PC-9 (cell line): ENCODE measurements at regions not wholly inside any gene's neighbourhood (a gene's known extent, or its start where the extent isn't known, plus 50 kb on each side); places are given as distances from the start of the nearest gene placed in this dataset.

Experiments
- BruUV-seq: library from RNA; stranded (reverse); fragments of 400-500 nt; replicated peaks from 2 replicates; lab custom pipeline; 2021; lab: Mats Ljungman, UMichigan
- CTCF ChIA-PET: fragments of 300-600 bp; sonication (Branson Sonifier 250); formaldehyde crosslinking; loops from one replicate; lab custom pipeline; 2022; ENCODE audit warnings: antibody characterized with exemption; lab: Charles Lee
- POLR2A ChIA-PET: fragments of 300-600 bp; sonication (Branson Sonifier 250); formaldehyde crosslinking; loops from one replicate; lab custom pipeline; 2022; ENCODE audit warnings: antibody characterized with exemption; ENCODE audit not compliant: unreplicated experiment; lab: Charles Lee
- DNase-seq, 2 experiments: peaks; one replicate each; pipeline versions ENCODE4 v3.0.0 to v3.0.0-alpha.2; 2015 to 2022; ENCODE audit warnings: mixed read lengths in 1 of 2
- H2AFZ ChIP-seq: fragments of 200-600 bp; sonication (generic); 2 replicates; pipeline ENCODE4 v1.8.1; 2017; ENCODE audit warnings: antibody characterized with exemption
- H3F3A ChIP-seq: fragments of 200-600 bp; sonication (generic); 2 replicates; pipeline ENCODE4 v1.8.1; 2017; ENCODE audit warnings: antibody characterized with exemption, mild to moderate bottlenecking, low read depth; ENCODE audit not compliant: insufficient read depth
- H3K27ac ChIP-seq: fragments of 200-600 bp; sonication (generic); 2 replicates; pipeline ENCODE4 v1.6.1; 2016; ENCODE audit warnings: mixed run types
- H3K27me3 ChIP-seq: fragments of 200-600 bp; sonication (generic); 2 replicates; pipeline ENCODE4 v1.6.1; 2016; ENCODE audit warnings: low read depth, mixed run types; ENCODE audit not compliant: insufficient read depth
- H3K36me3 ChIP-seq: fragments of 200-600 bp; sonication (generic); 2 replicates; pipeline ENCODE4 v1.6.1; 2016; ENCODE audit warnings: low read depth, mixed run types
- H3K4me1 ChIP-seq: fragments of 200-600 bp; sonication (generic); replicated peaks from 2 replicates; pipeline ENCODE4 v1.6.1; 2016; ENCODE audit warnings: mixed run types; ENCODE audit not compliant: insufficient read depth
- H3K4me2 ChIP-seq: fragments of 200-600 bp; sonication (generic); 2 replicates; pipeline ENCODE4 v1.6.1; 2017; ENCODE audit warnings: mixed run types
- H3K4me3 ChIP-seq: fragments of 200-600 bp; sonication (generic); 2 replicates; pipeline ENCODE4 v1.6.1; 2016; ENCODE audit warnings: mixed run types
- H3K79me2 ChIP-seq: fragments of 200-600 bp; sonication (generic); 2 replicates; pipeline ENCODE4 v1.6.1; 2017; ENCODE audit warnings: low read depth, mixed run types
- H3K9me2 ChIP-seq: fragments of 200-600 bp; sonication (generic); 2 replicates; pipeline ENCODE4 v1.8.1; 2017; ENCODE audit warnings: mild to moderate bottlenecking; ENCODE audit not compliant: insufficient read depth
- H3K9me3 ChIP-seq: fragments of 200-600 bp; sonication (generic); 2 replicates; pipeline ENCODE4 v1.8.1; 2016; ENCODE audit warnings: low read depth; ENCODE audit not compliant: insufficient read depth
- H4K20me1 ChIP-seq: fragments of 200-600 bp; sonication (generic); 2 replicates; pipeline ENCODE4 v1.8.1; 2017; ENCODE audit not compliant: insufficient read depth
- EZH2 ChIP-seq: fragments of 200-600 bp; sonication (generic); IDR thresholded peaks from 2 replicates; pipeline ENCODE4 v1.8.0; 2017; ENCODE audit warnings: antibody characterized with exemption, low read depth
- intact Hi-C: fragments of 100-400 bp; cut with micrococcal nuclease; formaldehyde crosslinking; loops from one replicate; pipeline ENCODE4 v1.10.0; 2022; ENCODE audit not compliant: unreplicated experiment
- TF ChIP-seq, protein P1 (sequence below): fragments of 200-600 bp; sonication (generic); conservative IDR thresholded peaks from 2 replicates; pipeline ENCODE4 v1.6.1; 2017; ENCODE audit warnings: mixed run types, antibody characterized with exemption, mild to moderate bottlenecking, moderate library complexity

DNA sequence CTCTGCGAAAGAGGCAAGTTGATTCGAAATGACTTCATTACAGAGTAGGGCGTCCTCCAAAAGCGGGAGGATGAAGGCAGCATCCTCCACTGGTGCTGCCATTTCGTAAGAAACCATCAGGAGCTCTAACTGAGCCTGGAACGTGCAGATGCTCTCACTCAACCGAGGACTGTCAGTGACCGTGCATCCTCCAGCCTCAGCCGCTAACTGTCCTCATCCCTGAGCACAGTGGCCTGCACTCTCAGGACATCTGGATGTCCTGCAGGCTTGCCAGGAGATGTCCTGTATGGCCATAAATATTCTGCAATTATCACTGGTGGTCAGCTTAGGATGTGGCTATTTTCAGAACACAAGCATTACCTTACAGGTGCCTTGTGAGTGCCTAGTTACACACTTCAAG lies 107.1 kb upstream of the ADRA2C start:
- intact Hi-C loops, result no loop called here
- Histone ChIP-seq H4K20me1 (no peaks in the 10 kb centered on the region), H3K9me2 (no peaks in the 10 kb centered on the region), H3K4me2 (no peak overlapping the region), H2AFZ (no peak overlapping the region), H3K4me1 (no peaks in the 10 kb centered on the region), H3K9me3 (no peaks in the 10 kb centered on the region), H3K27ac (no peak overlapping the region), H3K4me3 (no peak overlapping the region), H3F3A (no peaks in the 10 kb centered on the region), H3K79me2 (no peaks in the 10 kb centered on the region), H3K27me3 (peaks cover 98% of the 10 kb centered on the region), H3K36me3 (no peaks in the 10 kb centered on the region)
- TF ChIP-seq EZH2, result no peak
- TF ChIP-seq, protein P1, sequence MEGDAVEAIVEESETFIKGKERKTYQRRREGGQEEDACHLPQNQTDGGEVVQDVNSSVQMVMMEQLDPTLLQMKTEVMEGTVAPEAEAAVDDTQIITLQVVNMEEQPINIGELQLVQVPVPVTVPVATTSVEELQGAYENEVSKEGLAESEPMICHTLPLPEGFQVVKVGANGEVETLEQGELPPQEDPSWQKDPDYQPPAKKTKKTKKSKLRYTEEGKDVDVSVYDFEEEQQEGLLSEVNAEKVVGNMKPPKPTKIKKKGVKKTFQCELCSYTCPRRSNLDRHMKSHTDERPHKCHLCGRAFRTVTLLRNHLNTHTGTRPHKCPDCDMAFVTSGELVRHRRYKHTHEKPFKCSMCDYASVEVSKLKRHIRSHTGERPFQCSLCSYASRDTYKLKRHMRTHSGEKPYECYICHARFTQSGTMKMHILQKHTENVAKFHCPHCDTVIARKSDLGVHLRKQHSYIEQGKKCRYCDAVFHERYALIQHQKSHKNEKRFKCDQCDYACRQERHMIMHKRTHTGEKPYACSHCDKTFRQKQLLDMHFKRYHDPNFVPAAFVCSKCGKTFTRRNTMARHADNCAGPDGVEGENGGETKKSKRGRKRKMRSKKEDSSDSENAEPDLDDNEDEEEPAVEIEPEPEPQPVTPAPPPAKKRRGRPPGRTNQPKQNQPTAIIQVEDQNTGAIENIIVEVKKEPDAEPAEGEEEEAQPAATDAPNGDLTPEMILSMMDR, result no peak
- DNase-seq, result no peak
- no TSS peak for BruUV-seq
- ChIA-PET POLR2A (no interaction called here), CTCF (no interaction called here)

DNA sequence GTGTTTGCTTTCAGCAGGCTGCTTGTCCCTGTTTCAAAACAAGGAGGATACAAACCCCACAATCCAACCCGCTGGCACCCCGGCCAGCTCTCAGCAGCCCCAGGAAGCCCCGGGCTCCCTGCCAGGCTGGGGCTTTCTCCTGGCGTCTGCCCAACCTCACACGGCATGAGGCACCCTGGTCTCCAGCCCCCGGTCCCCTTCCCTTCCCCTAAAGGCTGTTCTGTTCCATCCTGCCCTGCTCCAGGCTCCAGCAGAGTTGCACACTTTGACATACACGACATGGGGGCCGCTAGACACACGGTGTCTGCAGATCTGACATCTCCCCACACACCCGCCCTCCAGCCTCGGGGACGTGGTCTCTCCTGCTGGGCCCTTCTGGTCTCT lies 107.7 kb upstream of the ADRA2C start:
- DNase-seq, result no peak
- no peak overlapping the region for H3K4me3 ChIP-seq
- H3K4me1 ChIP-seq, result no peaks in the 10 kb centered on the region
- no peaks in the 10 kb centered on the region for H3F3A ChIP-seq
- BruUV-seq, result no TSS peak
- H2AFZ ChIP-seq, result no peak overlapping the region
- H3K9me2 ChIP-seq, result no peaks in the 10 kb centered on the region
- no peaks in the 10 kb centered on the region for H3K36me3 ChIP-seq
- no peaks in the 10 kb centered on the region for H4K20me1 ChIP-seq
- no peak overlapping the region for H3K4me2 ChIP-seq
- H3K27ac ChIP-seq, result no peak overlapping the region
- intact Hi-C loops, result no loop called here
- ChIA-PET CTCF (no interaction called here), POLR2A (no interaction called here)
- peaks cover 98% of the 10 kb centered on the region for H3K27me3 ChIP-seq
- TF ChIP-seq, protein P1, result no peak
- TF ChIP-seq EZH2, result no peak
- no peaks in the 10 kb centered on the region for H3K9me3 ChIP-seq
- no peaks in the 10 kb centered on the region for H3K79me2 ChIP-seq

DNA sequence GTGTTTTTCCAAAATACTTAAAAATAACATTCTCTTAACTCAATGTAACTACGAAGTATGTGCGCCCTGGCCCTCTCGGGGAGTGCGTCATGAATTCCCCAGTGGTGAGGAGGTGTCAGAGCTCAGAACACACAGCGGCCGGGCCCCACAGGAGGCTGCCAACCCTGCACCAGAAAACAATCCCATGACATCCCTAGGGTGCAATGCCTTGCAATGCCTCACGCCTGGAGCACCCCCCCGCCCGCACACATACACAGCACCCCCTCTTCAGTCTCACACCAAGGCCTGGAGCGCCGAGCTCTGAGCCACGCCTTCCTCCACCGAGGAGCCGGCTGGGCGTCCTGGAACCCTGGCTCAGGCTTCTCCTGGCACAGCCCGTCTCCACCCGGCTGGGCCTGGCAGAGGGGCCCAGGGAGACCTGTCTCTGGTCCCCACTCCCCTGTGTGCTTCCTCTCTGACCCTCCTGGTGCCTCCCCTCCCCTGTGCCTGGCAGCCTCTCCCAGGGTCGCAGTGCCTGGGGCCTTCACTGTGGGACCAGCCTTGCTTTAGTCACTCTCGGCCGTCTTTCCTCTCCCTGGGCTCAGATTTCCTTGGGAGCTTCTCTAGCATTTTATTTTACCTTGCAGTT lies 108.2 kb upstream of the ADRA2C start:
- ChIA-PET CTCF (no interaction called here), POLR2A (no interaction called here)
- intact Hi-C loops, result no loop called here
- Histone ChIP-seq H3F3A (no peaks in the 10 kb centered on the region), H2AFZ (no peak overlapping the region), H3K79me2 (no peaks in the 10 kb centered on the region), H3K9me3 (no peaks in the 10 kb centered on the region), H3K27ac (no peak overlapping the region), H3K36me3 (no peaks in the 10 kb centered on the region), H3K27me3 (peaks cover 98% of the 10 kb centered on the region), H3K9me2 (no peaks in the 10 kb centered on the region), H3K4me2 (no peak overlapping the region), H3K4me1 (no peaks in the 10 kb centered on the region), H4K20me1 (no peaks in the 10 kb centered on the region), H3K4me3 (no peak overlapping the region)
- TF ChIP-seq, protein P1, result no peak
- TF ChIP-seq EZH2, result no peak
- no TSS peak for BruUV-seq
- DNase-seq, result no peak
